GM12892 (cell line): ENCODE measurements at regions not wholly inside any gene's neighbourhood (a gene's known extent, or its start where the extent isn't known, plus 50 kb on each side); places are given as distances from the start of the nearest gene placed in this dataset.

Experiments
- POLR2A ChIP-seq: IDR thresholded peaks from 2 replicates; pipeline ENCODE4 v1.6.1; 2011; ENCODE audit warnings: low read depth, low read length, control low read depth
- POLR2AphosphoS5 ChIP-seq: IDR thresholded peaks from 2 replicates; pipeline ENCODE4 v1.6.1; 2011; ENCODE audit warnings: low read depth, low read length, control low read depth
- TAF1 ChIP-seq: IDR thresholded peaks from 2 replicates; pipeline ENCODE4 v1.6.1; 2011; ENCODE audit warnings: low read depth, mild to moderate bottlenecking, control low read depth, low read length, borderline replicate concordance

GRCh38 chr3:82671466-82671865, 910.0 kb upstream of the GBE1 start:
- no peak for TF ChIP-seq POLR2AphosphoS5
- TF ChIP-seq POLR2A: no peak
- no peak for TF ChIP-seq TAF1
